Adrenal gland (tissue), 5 donors: ENCODE measurements at regions not wholly inside any gene's neighbourhood (a gene's known extent, or its start where the extent isn't known, plus 50 kb on each side); places are given as distances from the start of the nearest gene placed in this dataset.

Source experiments
- POLR2A ChIP-seq, 2 donors: fragments of 450-650 bp; IDR thresholded peaks; one replicate each; pipeline ENCODE4 v1.6.1; 2017; ENCODE audit warnings: antibody characterized with exemption in 2 of 2, mild to moderate bottlenecking in 2 of 2, moderate library complexity in 1 of 2
- TF ChIP-seq, protein P1 (sequence below), 6 experiments: fragments of 450-650 bp in 4 of 6; fragments of 200-600 bp in 2 of 6; sonication (generic) in 1 of 6; IDR thresholded peaks; 1 replicate in 5 of 6; 2 replicates in 1 of 6; pipeline versions ENCODE4 v1.5.1 to v1.8.0; 2016 to 2021; ENCODE audit warnings: antibody characterized with exemption in 6 of 6, mild to moderate bottlenecking in 2 of 6, moderate library complexity in 1 of 6
- donor health status: DM: no; HTN: no; CAD: no.

DNA sequence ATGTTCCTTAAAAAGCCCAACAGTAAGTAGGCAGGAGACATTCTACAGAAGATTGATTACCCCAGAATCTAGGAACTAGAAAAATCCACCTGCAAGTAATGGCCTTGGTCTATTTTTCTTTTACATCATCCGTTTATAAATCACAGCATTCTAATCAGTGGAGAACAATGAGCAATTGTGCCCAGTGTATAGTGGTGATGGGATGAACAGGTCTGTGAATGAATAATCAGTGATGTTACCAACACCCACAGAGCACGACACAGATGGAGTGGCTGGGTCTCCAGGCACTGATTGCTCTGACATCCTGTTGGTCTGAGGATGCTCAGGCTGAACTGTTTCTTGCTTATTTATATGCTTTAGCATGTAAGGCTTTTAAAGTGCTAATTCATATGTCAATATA is 1251.2 kb upstream of the CDH8 start:
- TF ChIP-seq, protein P1, sequence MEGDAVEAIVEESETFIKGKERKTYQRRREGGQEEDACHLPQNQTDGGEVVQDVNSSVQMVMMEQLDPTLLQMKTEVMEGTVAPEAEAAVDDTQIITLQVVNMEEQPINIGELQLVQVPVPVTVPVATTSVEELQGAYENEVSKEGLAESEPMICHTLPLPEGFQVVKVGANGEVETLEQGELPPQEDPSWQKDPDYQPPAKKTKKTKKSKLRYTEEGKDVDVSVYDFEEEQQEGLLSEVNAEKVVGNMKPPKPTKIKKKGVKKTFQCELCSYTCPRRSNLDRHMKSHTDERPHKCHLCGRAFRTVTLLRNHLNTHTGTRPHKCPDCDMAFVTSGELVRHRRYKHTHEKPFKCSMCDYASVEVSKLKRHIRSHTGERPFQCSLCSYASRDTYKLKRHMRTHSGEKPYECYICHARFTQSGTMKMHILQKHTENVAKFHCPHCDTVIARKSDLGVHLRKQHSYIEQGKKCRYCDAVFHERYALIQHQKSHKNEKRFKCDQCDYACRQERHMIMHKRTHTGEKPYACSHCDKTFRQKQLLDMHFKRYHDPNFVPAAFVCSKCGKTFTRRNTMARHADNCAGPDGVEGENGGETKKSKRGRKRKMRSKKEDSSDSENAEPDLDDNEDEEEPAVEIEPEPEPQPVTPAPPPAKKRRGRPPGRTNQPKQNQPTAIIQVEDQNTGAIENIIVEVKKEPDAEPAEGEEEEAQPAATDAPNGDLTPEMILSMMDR (IDR thresholded peaks at IDR 0.05) = no peak
- TF ChIP-seq POLR2A (IDR thresholded peaks at IDR 0.05) = no peak
